ENCODE measurements at regions not wholly inside any gene's neighbourhood (a gene's known extent, or its start where the extent isn't known, plus 50 kb on each side); places are given as distances from the start of the nearest gene placed in this dataset.
"Not testable (repeated sequence)": the region's sequence is repeated elsewhere in the genome, so short reads cannot be mapped to it uniquely, and the experiment has no call there.

DNA sequence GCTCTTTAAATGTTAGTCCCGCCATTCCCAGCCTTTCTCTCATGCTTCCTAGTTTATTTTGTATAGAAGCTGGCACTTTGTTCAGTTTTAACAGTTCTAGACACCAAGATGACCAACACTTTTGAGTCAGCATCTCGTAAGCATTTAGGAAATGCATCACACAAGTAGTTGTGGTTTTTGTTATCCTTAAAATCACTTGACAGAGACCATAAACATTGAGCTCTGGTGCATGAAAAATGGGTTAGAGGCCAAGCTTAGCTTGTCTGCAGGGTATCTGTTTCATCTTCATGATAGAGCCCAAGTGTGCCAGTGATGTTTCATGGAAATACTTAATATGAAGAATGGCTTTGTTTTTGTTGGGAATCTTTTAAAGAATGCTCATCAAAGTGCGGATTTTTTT lies 159.7 kb downstream of the DISP1 start:
- intact Hi-C loops (cut with DNase I; ENCODE audit: low total_unique reads), result no loop called here
- WGBS, 2 donors, result 88 to 93% methylated on average over 3 of the region's 3 CpGs
- DNase-seq, result no peak

GRCh38 chr1:222975472-222976122 lies 160.8 kb downstream of the DISP1 start:
- Histone ChIP-seq H3K27me3 (no peaks in the 10 kb centered on the region), H3K9me3 (no peaks in the 10 kb centered on the region), H3K36me3 (ENCODE audit: low read depth, missing control alignments) (no peaks in the 10 kb centered on the region), H3K4me1 (peaks cover 14% of the 10 kb centered on the region), H3K4me3 (no peak overlapping the region), H3K27ac (peak overlapping the region; percentile 14 to 72)
- peak; percentile 69 for DNase-seq
- intact Hi-C loops (cut with DNase I; ENCODE audit: low total_unique reads), result no loop called here
- 32 to 43% methylated on average over 6 of the region's 6 CpGs for WGBS, 2 donors
- TF ChIP-seq, protein P1, sequence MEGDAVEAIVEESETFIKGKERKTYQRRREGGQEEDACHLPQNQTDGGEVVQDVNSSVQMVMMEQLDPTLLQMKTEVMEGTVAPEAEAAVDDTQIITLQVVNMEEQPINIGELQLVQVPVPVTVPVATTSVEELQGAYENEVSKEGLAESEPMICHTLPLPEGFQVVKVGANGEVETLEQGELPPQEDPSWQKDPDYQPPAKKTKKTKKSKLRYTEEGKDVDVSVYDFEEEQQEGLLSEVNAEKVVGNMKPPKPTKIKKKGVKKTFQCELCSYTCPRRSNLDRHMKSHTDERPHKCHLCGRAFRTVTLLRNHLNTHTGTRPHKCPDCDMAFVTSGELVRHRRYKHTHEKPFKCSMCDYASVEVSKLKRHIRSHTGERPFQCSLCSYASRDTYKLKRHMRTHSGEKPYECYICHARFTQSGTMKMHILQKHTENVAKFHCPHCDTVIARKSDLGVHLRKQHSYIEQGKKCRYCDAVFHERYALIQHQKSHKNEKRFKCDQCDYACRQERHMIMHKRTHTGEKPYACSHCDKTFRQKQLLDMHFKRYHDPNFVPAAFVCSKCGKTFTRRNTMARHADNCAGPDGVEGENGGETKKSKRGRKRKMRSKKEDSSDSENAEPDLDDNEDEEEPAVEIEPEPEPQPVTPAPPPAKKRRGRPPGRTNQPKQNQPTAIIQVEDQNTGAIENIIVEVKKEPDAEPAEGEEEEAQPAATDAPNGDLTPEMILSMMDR (IDR thresholded peaks at IDR 0.05), result no peak
- TF ChIP-seq POLR2A (IDR thresholded peaks at IDR 0.05), result no peak

More for the DNA sequence above, 159.7 kb downstream of the DISP1 start:
- no peak for TF ChIP-seq POLR2A (IDR thresholded peaks at IDR 0.05)
- TF ChIP-seq, protein P1 (IDR thresholded peaks at IDR 0.05), result no peak
- no peak overlapping the region for H3K4me3 ChIP-seq
- H3K27ac ChIP-seq, result peak overlapping the region in 1 of 2 donors; percentile 14
- H3K27me3 ChIP-seq, result no peaks in the 10 kb centered on the region
- H3K9me3 ChIP-seq, result no peaks in the 10 kb centered on the region
- H3K36me3 ChIP-seq (ENCODE audit: low read depth, missing control alignments), result no peaks in the 10 kb centered on the region
- H3K4me1 ChIP-seq, result peaks cover 14% of the 10 kb centered on the region

DNA sequence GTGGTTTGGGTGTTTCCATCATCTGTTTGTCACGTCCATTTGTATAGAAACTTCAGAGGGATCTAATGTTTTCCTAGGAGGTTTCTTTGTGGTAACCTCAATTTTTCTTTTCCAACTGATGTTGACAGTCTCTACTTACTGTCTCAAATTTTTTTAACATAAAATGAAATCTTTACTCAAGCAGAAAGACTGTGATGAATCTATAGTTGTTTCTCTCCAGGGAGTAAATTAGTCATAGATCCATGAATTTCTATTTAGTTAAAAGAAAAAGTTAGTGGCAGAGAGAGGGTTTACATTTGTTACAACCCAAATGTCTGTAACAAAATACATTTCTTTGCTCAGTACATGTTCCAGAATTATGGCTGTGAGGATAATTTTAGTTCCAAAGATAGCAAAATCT lies 161.6 kb downstream of the DISP1 start:
- WGBS, 2 donors, result 27 to 39% methylated on average over 1 of the region's 1 CpG
- no peak for DNase-seq
- Histone ChIP-seq H3K27me3 (no peaks in the 10 kb centered on the region), H3K36me3 (ENCODE audit: low read depth, missing control alignments) (no peaks in the 10 kb centered on the region), H3K9me3 (no peaks in the 10 kb centered on the region), H3K4me3 (no peak overlapping the region), H3K27ac (peak overlapping the region; percentile 39 to 72), H3K4me1 (peaks cover 10% of the 10 kb centered on the region)
- intact Hi-C loops (cut with DNase I; ENCODE audit: low total_unique reads), result no loop called here
- TF ChIP-seq, protein P1 (IDR thresholded peaks at IDR 0.05), result no peak
- no peak for TF ChIP-seq POLR2A (IDR thresholded peaks at IDR 0.05)

- intact Hi-C loops (cut with DNase I; ENCODE audit: low total_unique reads); H3K4me1 ChIP-seq; H3K4me3 ChIP-seq; H3K36me3 ChIP-seq (ENCODE audit: low read depth, missing control alignments); DNase-seq; H3K9me3 ChIP-seq; H3K27me3 ChIP-seq: not testable (repeated sequence)
- peak overlapping the region in 1 of 2 donors; percentile 39 for H3K27ac ChIP-seq
- 94% methylated on average over 4 of the region's 5 CpGs for WGBS, 2 donors
Observed at GRCh38 chr1:222977294-222977693, 162.5 kb downstream of the DISP1 start.

GRCh38 chr1:222979561-222979960 lies 163.5 kb downstream of the TLR5 start:
- DNase-seq, result no peak
- 89 to 91% methylated on average over 5 of the region's 5 CpGs for WGBS, 2 donors
- Histone ChIP-seq H3K27ac (no peak overlapping the region), H3K4me3 (no peak overlapping the region), H3K27me3 (no peaks in the 10 kb centered on the region), H3K9me3 (no peaks in the 10 kb centered on the region), H3K4me1 (peaks cover 10% of the 10 kb centered on the region), H3K36me3 (ENCODE audit: low read depth, missing control alignments) (no peaks in the 10 kb centered on the region)
- intact Hi-C loops (cut with DNase I; ENCODE audit: low total_unique reads), result no loop called here
- no peak for TF ChIP-seq POLR2A (IDR thresholded peaks at IDR 0.05)
- TF ChIP-seq, protein P1 (IDR thresholded peaks at IDR 0.05), result no peak

All from testis (tissue), 2 donors.